Liver (tissue), 8 donors: ENCODE measurements at regions not wholly inside any gene's neighbourhood (a gene's known extent, or its start where the extent isn't known, plus 50 kb on each side); places are given as distances from the start of the nearest gene placed in this dataset.

Experiments
- DNase-seq: peaks from one replicate; pipeline ENCODE4 v3.0.0-alpha.2; 2017; ENCODE audit warnings: low spot score
- H3K27ac ChIP-seq, 2 donors: one replicate each; pipeline ENCODE4 v1.7.0; 2013; ENCODE audit warnings: inconsistent platforms in 2 of 2, low read length in 2 of 2, control low read depth in 1 of 2, low read depth in 1 of 2, mild to moderate bottlenecking in 1 of 2
- H3K27me3 ChIP-seq, 4 donors: one replicate each; pipeline versions ENCODE4 v1.6.1 to v1.7.0; 2013; ENCODE audit warnings: low read length in 3 of 4, inconsistent platforms in 1 of 4, mild to moderate bottlenecking in 1 of 4, moderate library complexity in 1 of 4; ENCODE audit not compliant: control insufficient read depth in 4 of 4, insufficient read depth in 4 of 4
- H3K36me3 ChIP-seq, 4 donors: one replicate each; pipeline versions ENCODE4 v1.6.1 to v1.7.0; 2013; ENCODE audit warnings: low read length in 3 of 4, mild to moderate bottlenecking in 3 of 4, low read depth in 1 of 4, moderate library complexity in 1 of 4; ENCODE audit not compliant: control insufficient read depth in 4 of 4, insufficient read depth in 3 of 4
- H3K4me1 ChIP-seq, 4 donors: one replicate each; pipeline versions ENCODE4 v1.6.1 to v1.7.0; 2013; ENCODE audit warnings: low read length in 3 of 4, mild to moderate bottlenecking in 3 of 4, moderate library complexity in 1 of 4; ENCODE audit not compliant: control insufficient read depth in 4 of 4, insufficient read depth in 4 of 4
- H3K4me3 ChIP-seq, 3 donors: one replicate each; pipeline versions ENCODE4 v1.6.1 to v1.7.0; 2013; ENCODE audit warnings: low read length in 3 of 3, control low read depth in 1 of 3, low read depth in 1 of 3, mild to moderate bottlenecking in 1 of 3
- H3K9ac ChIP-seq, 2 donors: one replicate each; pipeline ENCODE4 v1.7.0; 2013; ENCODE audit warnings: low read length in 2 of 2, mild to moderate bottlenecking in 2 of 2, moderate library complexity in 2 of 2, control low read depth in 1 of 2, low read depth in 1 of 2
- H3K9me3 ChIP-seq, 4 donors: one replicate each; pipeline versions ENCODE4 v1.6.1 to v1.7.0; 2013; ENCODE audit warnings: low read length in 3 of 4; ENCODE audit not compliant: control insufficient read depth in 4 of 4
- EGR1 ChIP-seq, 2 donors: IDR thresholded peaks; 2 replicates each; pipeline ENCODE4 v1.6.1; 2016 to 2018; ENCODE audit warnings: antibody characterized with exemption in 2 of 2, low read depth in 2 of 2
- FOXA1 ChIP-seq: IDR thresholded peaks from 2 replicates; pipeline ENCODE4 v1.6.1; 2016; ENCODE audit warnings: antibody characterized with exemption
- FOXA2 ChIP-seq: IDR thresholded peaks from 2 replicates; pipeline ENCODE4 v1.6.1; 2016; ENCODE audit warnings: antibody characterized with exemption
- GABPA ChIP-seq, 2 donors: IDR thresholded peaks in 1 of 2; conservative IDR thresholded peaks in 1 of 2; 2 replicates each; pipeline ENCODE4 v1.6.1; 2016; ENCODE audit warnings: antibody characterized with exemption in 2 of 2, mild to moderate bottlenecking in 1 of 2, moderate library complexity in 1 of 2
- HNF4A ChIP-seq, 2 donors: conservative IDR thresholded peaks; 2 replicates each; pipeline ENCODE4 v1.6.1; 2016; ENCODE audit warnings: antibody characterized with exemption in 2 of 2, mild to moderate bottlenecking in 2 of 2
- HNF4G ChIP-seq: IDR thresholded peaks from 2 replicates; pipeline ENCODE4 v1.6.1; 2016; ENCODE audit warnings: antibody characterized with exemption
- JUND ChIP-seq, 2 donors: IDR thresholded peaks; 2 replicates each; pipeline ENCODE4 v1.6.1; 2016; ENCODE audit warnings: antibody characterized with exemption in 2 of 2
- MAX ChIP-seq: IDR thresholded peaks from 2 replicates; pipeline ENCODE4 v1.6.1; 2016; ENCODE audit warnings: antibody characterized with exemption
- NR2F2 ChIP-seq: IDR thresholded peaks from 2 replicates; pipeline ENCODE4 v1.6.1; 2016; ENCODE audit warnings: antibody characterized with exemption
- RAD21 ChIP-seq, 2 donors: IDR thresholded peaks; 2 replicates each; pipeline ENCODE4 v1.6.1; 2016; ENCODE audit warnings: antibody characterized with exemption in 2 of 2, mild to moderate bottlenecking in 2 of 2
- RXRA ChIP-seq, 2 donors: IDR thresholded peaks; 2 replicates each; pipeline ENCODE4 v1.6.1; 2017 to 2018; ENCODE audit warnings: antibody characterized with exemption in 2 of 2, mild to moderate bottlenecking in 1 of 2
- SP1 ChIP-seq: IDR thresholded peaks from 2 replicates; pipeline ENCODE4 v1.6.1; 2018; ENCODE audit warnings: antibody characterized with exemption, mild to moderate bottlenecking
- TAF1 ChIP-seq: conservative IDR thresholded peaks from 2 replicates; pipeline ENCODE4 v1.6.1; 2016; ENCODE audit warnings: antibody characterized with exemption, mild to moderate bottlenecking
- YY1 ChIP-seq: IDR thresholded peaks from 2 replicates; pipeline ENCODE4 v1.6.1; 2016; ENCODE audit warnings: antibody characterized with exemption, mild to moderate bottlenecking
- WGBS: extraction: QIAGEN DNeasy Blood & Tissue Kit; methylation state at CpG from one replicate; pipeline ENCODE4 v1.1.7; 2013; 5-methylcytosine and 5-hydroxymethylcytosine counted together
- TF ChIP-seq, protein P1 (sequence below): IDR thresholded peaks from 2 replicates; pipeline ENCODE4 v1.6.1; 2016; ENCODE audit warnings: antibody characterized with exemption
- TF ChIP-seq, protein P2 (sequence below): fragments of 150-350 bp; IDR thresholded peaks from 2 replicates; pipeline ENCODE4 v1.5.1; 2017; ENCODE audit warnings: improper control_type of control experiment, low read depth, low read length; ENCODE audit not compliant: missing input control
- TF ChIP-seq, protein P3 (sequence below): IDR thresholded peaks from 2 replicates; pipeline ENCODE4 v1.6.1; 2016; ENCODE audit warnings: antibody characterized with exemption
- TF ChIP-seq, protein P4 (sequence below): IDR thresholded peaks from 2 replicates; pipeline ENCODE4 v1.6.1; 2016; ENCODE audit warnings: antibody characterized with exemption, mild to moderate bottlenecking
- donor health status: healthy.
- donor health status: healthy.
- donor health status: healthy.
- donor health status: healthy.
- donor health status: healthy.

GRCh38 chr7:4575254-4575653 lies 106.8 kb upstream of the FOXK1 start:
- Histone ChIP-seq H3K27me3 (no peaks in the 10 kb centered on the region), H3K4me3 (no peak overlapping the region), H3K36me3 (no peaks in the 10 kb centered on the region), H3K9me3 (peaks cover 0 to 2% (median 0%) of the 10 kb centered on the region in 4 donors), H3K27ac (no peak overlapping the region), H3K4me1 (no peaks in the 10 kb centered on the region), H3K9ac (no peak overlapping the region)
- WGBS = 93% methylated on average over 3 of the region's 3 CpGs
- no peak for TF ChIP-seq FOXA2
- TF ChIP-seq YY1 = no peak
- no peak for TF ChIP-seq GABPA (IDR thresholded peaks at IDR 0.05 in 1 of 2, conservative IDR thresholded peaks at IDR 0.05 in 1 of 2)
- TF ChIP-seq, protein P1, sequence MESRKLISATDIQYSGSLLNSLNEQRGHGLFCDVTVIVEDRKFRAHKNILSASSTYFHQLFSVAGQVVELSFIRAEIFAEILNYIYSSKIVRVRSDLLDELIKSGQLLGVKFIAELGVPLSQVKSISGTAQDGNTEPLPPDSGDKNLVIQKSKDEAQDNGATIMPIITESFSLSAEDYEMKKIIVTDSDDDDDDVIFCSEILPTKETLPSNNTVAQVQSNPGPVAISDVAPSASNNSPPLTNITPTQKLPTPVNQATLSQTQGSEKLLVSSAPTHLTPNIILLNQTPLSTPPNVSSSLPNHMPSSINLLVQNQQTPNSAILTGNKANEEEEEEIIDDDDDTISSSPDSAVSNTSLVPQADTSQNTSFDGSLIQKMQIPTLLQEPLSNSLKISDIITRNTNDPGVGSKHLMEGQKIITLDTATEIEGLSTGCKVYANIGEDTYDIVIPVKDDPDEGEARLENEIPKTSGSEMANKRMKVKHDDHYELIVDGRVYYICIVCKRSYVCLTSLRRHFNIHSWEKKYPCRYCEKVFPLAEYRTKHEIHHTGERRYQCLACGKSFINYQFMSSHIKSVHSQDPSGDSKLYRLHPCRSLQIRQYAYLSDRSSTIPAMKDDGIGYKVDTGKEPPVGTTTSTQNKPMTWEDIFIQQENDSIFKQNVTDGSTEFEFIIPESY = no peak
- no peak for TF ChIP-seq SP1
- no peak for TF ChIP-seq MAX
- no peak for TF ChIP-seq RAD21 (IDR thresholded peaks at IDR 0.05)
- no peak for TF ChIP-seq RXRA (IDR thresholded peaks at IDR 0.05)
- TF ChIP-seq HNF4A (conservative IDR thresholded peaks at IDR 0.05) = no peak
- TF ChIP-seq NR2F2 = no peak
- TF ChIP-seq JUND (IDR thresholded peaks at IDR 0.05) = no peak
- no peak for TF ChIP-seq TAF1
- TF ChIP-seq, protein P2, sequence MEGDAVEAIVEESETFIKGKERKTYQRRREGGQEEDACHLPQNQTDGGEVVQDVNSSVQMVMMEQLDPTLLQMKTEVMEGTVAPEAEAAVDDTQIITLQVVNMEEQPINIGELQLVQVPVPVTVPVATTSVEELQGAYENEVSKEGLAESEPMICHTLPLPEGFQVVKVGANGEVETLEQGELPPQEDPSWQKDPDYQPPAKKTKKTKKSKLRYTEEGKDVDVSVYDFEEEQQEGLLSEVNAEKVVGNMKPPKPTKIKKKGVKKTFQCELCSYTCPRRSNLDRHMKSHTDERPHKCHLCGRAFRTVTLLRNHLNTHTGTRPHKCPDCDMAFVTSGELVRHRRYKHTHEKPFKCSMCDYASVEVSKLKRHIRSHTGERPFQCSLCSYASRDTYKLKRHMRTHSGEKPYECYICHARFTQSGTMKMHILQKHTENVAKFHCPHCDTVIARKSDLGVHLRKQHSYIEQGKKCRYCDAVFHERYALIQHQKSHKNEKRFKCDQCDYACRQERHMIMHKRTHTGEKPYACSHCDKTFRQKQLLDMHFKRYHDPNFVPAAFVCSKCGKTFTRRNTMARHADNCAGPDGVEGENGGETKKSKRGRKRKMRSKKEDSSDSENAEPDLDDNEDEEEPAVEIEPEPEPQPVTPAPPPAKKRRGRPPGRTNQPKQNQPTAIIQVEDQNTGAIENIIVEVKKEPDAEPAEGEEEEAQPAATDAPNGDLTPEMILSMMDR = no peak
- no peak for TF ChIP-seq EGR1 (IDR thresholded peaks at IDR 0.05; ENCODE audit: low read depth in 2 of 2)
- TF ChIP-seq, protein P3, sequence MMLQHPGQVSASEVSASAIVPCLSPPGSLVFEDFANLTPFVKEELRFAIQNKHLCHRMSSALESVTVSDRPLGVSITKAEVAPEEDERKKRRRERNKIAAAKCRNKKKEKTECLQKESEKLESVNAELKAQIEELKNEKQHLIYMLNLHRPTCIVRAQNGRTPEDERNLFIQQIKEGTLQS = no peak
- TF ChIP-seq FOXA1 = no peak
- TF ChIP-seq, protein P4, sequence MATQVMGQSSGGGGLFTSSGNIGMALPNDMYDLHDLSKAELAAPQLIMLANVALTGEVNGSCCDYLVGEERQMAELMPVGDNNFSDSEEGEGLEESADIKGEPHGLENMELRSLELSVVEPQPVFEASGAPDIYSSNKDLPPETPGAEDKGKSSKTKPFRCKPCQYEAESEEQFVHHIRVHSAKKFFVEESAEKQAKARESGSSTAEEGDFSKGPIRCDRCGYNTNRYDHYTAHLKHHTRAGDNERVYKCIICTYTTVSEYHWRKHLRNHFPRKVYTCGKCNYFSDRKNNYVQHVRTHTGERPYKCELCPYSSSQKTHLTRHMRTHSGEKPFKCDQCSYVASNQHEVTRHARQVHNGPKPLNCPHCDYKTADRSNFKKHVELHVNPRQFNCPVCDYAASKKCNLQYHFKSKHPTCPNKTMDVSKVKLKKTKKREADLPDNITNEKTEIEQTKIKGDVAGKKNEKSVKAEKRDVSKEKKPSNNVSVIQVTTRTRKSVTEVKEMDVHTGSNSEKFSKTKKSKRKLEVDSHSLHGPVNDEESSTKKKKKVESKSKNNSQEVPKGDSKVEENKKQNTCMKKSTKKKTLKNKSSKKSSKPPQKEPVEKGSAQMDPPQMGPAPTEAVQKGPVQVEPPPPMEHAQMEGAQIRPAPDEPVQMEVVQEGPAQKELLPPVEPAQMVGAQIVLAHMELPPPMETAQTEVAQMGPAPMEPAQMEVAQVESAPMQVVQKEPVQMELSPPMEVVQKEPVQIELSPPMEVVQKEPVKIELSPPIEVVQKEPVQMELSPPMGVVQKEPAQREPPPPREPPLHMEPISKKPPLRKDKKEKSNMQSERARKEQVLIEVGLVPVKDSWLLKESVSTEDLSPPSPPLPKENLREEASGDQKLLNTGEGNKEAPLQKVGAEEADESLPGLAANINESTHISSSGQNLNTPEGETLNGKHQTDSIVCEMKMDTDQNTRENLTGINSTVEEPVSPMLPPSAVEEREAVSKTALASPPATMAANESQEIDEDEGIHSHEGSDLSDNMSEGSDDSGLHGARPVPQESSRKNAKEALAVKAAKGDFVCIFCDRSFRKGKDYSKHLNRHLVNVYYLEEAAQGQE = no peak
- TF ChIP-seq HNF4G = no peak
- DNase-seq = no peak
